Femur (tissue), 1 donor: ENCODE measurements at regions not wholly inside any gene's neighbourhood (a gene's known extent, or its start where the extent isn't known, plus 50 kb on each side); places are given as distances from the start of the nearest gene placed in this dataset.
A peak's percentile ranks its signal among the peaks of the same experiment; 100 is the strongest.

Source experiments
- DNase-seq: peaks from one replicate; pipeline ENCODE4 v3.0.0-alpha.2; 2017

DNA sequence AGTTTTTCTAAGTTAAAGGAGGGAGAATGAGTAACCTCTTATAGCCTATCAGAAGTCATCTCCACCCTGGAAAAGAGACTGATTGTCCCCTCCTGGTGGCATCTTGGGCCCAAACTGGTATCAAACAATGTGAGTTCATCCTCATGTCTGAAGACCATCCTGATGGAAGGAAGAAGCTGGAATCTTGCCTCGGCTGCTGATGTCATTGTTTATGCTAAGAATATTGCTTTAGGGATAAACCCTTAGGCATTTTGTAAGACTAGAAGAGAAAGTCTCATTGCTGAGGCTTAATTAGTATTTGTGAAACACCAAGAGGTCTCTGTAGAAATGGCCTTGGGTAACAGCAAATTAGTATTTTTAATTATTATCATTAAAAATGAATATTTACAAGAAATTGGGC is 65.7 kb upstream of the KCNN2 start:
- DNase-seq, result no peak

GRCh38 chr5:114297915-114298314 is 64.0 kb upstream of the KCNN2 start:
- no peak for DNase-seq

GRCh38 chr5:114305402-114306207 is 56.3 kb upstream of the KCNN2 start:
- DNase-seq, result no peak

- no peak for DNase-seq
Observed at GRCh38 chr5:114308017-114308416, 53.9 kb upstream of the KCNN2 start.

- no peak for DNase-seq
Observed at GRCh38 chr5:114308508-114308907, 53.4 kb upstream of the KCNN2 start.

- no peak for DNase-seq
Observed at GRCh38 chr5:114310666-114311065, 51.2 kb upstream of the KCNN2 start.

DNA sequence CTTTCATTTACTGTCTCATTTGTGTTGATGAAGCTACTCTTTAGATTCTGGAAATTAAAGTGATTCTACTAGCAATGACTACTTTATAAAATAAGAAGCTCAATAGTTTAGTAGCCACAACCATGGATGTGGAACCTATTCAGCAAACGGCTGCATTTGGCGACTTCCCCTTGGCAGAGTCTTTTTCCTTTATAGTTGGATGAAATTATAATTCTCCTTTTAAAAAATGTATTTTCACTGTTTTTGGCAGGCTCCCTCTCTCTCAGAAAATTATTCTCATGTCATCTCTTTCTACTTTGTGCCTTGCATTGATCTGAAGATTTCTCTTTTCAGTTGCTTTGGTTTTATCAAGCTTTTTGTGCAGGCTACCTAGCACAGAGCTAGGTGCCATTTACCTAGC is 50.6 kb upstream of the KCNN2 start:
- DNase-seq, result no peak

DNA sequence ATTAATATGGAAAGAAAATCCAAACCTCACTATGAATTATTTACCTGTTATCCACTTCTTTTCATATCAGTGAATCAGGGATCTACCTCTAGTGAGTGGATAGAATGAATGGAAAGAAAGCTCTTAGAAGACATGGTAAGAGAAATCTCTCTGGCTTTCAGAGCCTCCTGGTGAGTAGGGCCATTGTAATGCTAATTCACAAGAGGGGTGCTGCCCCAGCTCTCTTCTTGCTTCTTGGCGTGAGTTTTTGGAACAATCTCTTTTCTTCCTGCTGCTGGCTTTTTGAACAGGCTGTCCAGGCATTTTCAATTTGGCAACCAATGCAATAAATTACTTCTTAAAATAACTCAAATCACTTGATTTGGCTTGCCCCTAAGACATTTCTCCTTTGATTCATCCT is 49.9 kb upstream of the KCNN2 start:
- peak; percentile 17 for DNase-seq
